Spleen (tissue), 11 donors: ENCODE measurements at regions not wholly inside any gene's neighbourhood (a gene's known extent, or its start where the extent isn't known, plus 50 kb on each side); places are given as distances from the start of the nearest gene placed in this dataset.

ENCODE experiments used
- DNase-seq: peaks from one replicate; pipeline ENCODE4 v3.0.0-alpha.2; 2020
- H3K27ac ChIP-seq, 8 donors: fragments of 200-600 bp; sonication (generic) in 7 of 8; 1 replicate in 4 of 8; 2 replicates in 4 of 8; pipeline versions ENCODE4 v1.5.0 to v1.8.0; 2016 to 2021; ENCODE audit warnings: inconsistent platforms in 4 of 8, mild to moderate bottlenecking in 4 of 8, moderate library complexity in 1 of 8
- H3K27me3 ChIP-seq, 7 donors: fragments of 200-600 bp; sonication (generic) in 6 of 7; replicated peaks in 1 of 7; 1 replicate in 4 of 7; 2 replicates in 3 of 7; pipeline versions ENCODE4 v1.5.0 to v1.8.0; 2016 to 2021; ENCODE audit warnings: inconsistent platforms in 3 of 7, mild to moderate bottlenecking in 1 of 7
- H3K36me3 ChIP-seq, 6 donors: fragments of 200-600 bp; sonication (generic) in 5 of 6; 1 replicate in 4 of 6; 2 replicates in 2 of 6; pipeline versions ENCODE4 v1.5.0 to v1.8.0; 2016 to 2021; ENCODE audit warnings: inconsistent platforms in 2 of 6
- H3K4me1 ChIP-seq, 6 donors: fragments of 200-600 bp; sonication (generic) in 5 of 6; 1 replicate in 3 of 6; 2 replicates in 3 of 6; pipeline versions ENCODE4 v1.5.0 to v1.8.0; 2016 to 2021; ENCODE audit warnings: inconsistent platforms in 3 of 6
- H3K4me3 ChIP-seq, 8 donors: fragments of 200-600 bp; sonication (generic) in 7 of 8; 1 replicate in 4 of 8; 2 replicates in 4 of 8; pipeline versions ENCODE4 v1.5.0 to v1.8.0; 2016 to 2021; ENCODE audit warnings: inconsistent platforms in 4 of 8, mild to moderate bottlenecking in 4 of 8, moderate library complexity in 2 of 8
- H3K9me3 ChIP-seq, 8 donors: fragments of 200-600 bp; sonication (generic) in 7 of 8; 1 replicate in 4 of 8; 2 replicates in 4 of 8; pipeline versions ENCODE4 v1.5.0 to v1.8.0; 2016 to 2021; ENCODE audit warnings: inconsistent platforms in 4 of 8
- CTCF ChIP-seq, 11 experiments: fragments of 200-600 bp in 7 of 11; fragments of 450-650 bp in 4 of 11; sonication (generic) in 4 of 11; IDR thresholded peaks in 8 of 11; conservative IDR thresholded peaks in 3 of 11; 1 replicate in 7 of 11; 2 replicates in 4 of 11; pipeline versions ENCODE4 v1.4.0 to v1.8.0; 2016 to 2021; ENCODE audit warnings: antibody characterized with exemption in 11 of 11, inconsistent platforms in 4 of 11, mild to moderate bottlenecking in 1 of 11
- POLR2A ChIP-seq, 3 donors: fragments of 450-650 bp; IDR thresholded peaks; one replicate each; pipeline ENCODE4 v1.5.1; 2017; ENCODE audit warnings: antibody characterized with exemption in 3 of 3, mild to moderate bottlenecking in 1 of 3
- POLR2AphosphoS5 ChIP-seq, 3 donors: sonication (generic); formaldehyde crosslinking; IDR thresholded peaks; one replicate each; pipeline ENCODE4 v1.5.1; 2017; ENCODE audit warnings: antibody characterized with exemption in 3 of 3
- WGBS, 5 donors: extraction: QIAGEN DNeasy Blood & Tissue Kit in 3 of 5; methylation state at CpG; one replicate each; pipeline versions ENCODE4 v1.1.5 to v1.1.7; 2013 to 2018; 5-methylcytosine and 5-hydroxymethylcytosine counted together
- intact Hi-C: fragments of 100-400 bp; cut with DNase I; formaldehyde crosslinking; loops from one replicate; pipeline ENCODE4 v1.15.0; 2023; ENCODE audit warnings: low total_unique reads
- donor health status: healthy with polysubstance abuse.
- donor health status: DM: no; HTN: no; CAD: no; lungs with moderate emphysema.
- donor health status: DM: no; HTN: no; CAD: no.
- donor health status: Bipolar disorder and iron deficiency.
- donor health status: healthy.
- donor health status: DM: no; HTN: no; CAD: no.
- donor health status: DM: yes; HTN: yes; CAD: no.

DNA sequence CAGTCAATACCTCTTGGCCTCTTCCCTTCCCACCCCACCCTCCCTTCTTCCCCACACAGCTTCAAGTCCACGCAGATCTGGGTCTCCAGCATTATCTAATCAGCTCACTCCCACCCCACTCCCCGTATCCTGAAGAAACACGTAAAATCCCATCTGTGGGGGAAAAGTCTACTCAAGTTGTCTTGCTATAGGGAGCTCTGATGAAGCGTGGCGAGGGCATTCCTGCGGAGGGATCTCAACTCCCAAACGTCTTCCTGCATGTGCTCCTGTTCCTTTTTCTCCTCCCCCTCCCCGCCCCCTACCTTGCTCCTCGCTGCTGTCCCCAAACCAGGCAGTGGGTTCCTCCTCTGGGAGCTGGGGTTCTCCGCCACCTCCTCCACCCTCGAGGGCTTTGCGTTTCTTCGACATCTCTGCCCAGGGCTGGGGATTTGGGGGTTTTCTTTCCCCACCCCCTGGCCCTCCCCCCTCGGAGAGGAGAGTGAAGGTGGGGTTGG, 181.8 kb downstream of the TBXT start:
- DNase-seq, result no peak
- TF ChIP-seq POLR2A (IDR thresholded peaks at IDR 0.05), result no peak
- no peak for TF ChIP-seq POLR2AphosphoS5 (IDR thresholded peaks at IDR 0.05)
- TF ChIP-seq CTCF (IDR thresholded peaks at IDR 0.05 in 8 of 11, conservative IDR thresholded peaks at IDR 0.05 in 3 of 11), result no peak
- Histone ChIP-seq H3K4me1 (peaks cover 0 to 24% (median 18%) of the 10 kb centered on the region in 6 donors), H3K9me3 (no peaks in the 10 kb centered on the region), H3K27me3 (peaks cover 0 to 83% (median 32%) of the 10 kb centered on the region in 7 donors), H3K36me3 (no peaks in the 10 kb centered on the region), H3K27ac (no peak overlapping the region), H3K4me3 (peak overlapping the region in 3 of 8 donors; percentile 24 to 57 (median 43))
- intact Hi-C loops, result no loop called here
- WGBS, 5 donors, result 10 to 19% (median 16%) methylated on average over 14 of the region's 14 CpGs

DNA sequence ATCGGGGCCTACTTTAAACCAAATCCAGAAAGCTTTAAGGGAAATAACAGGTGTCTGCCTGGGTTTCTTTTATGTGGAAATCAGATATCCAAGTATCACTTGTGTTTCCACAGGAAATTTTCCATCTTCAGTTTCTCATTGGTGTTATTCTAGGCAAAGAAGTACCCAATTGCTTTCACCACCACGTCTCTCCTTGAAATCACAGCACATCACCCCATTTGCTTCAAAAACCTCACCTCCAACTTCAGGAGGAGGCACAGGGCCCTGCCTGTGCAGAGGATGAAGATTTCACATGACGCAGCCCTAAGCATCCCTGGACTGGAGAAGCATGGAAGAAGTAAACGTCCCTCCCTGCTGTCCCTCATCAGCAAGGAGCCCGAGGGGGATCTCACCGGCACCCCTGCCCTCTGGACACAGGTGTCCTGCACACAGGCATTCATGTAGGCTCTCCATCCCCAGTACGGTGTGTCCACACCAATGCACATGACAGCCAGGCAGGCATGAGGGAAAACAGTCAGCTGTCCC, 182.3 kb downstream of the TBXT start:
- TF ChIP-seq POLR2A (IDR thresholded peaks at IDR 0.05), result no peak
- TF ChIP-seq POLR2AphosphoS5 (IDR thresholded peaks at IDR 0.05), result no peak
- no peak for TF ChIP-seq CTCF (IDR thresholded peaks at IDR 0.05 in 8 of 11, conservative IDR thresholded peaks at IDR 0.05 in 3 of 11)
- no peak for DNase-seq
- H3K36me3 ChIP-seq, result no peaks in the 10 kb centered on the region
- intact Hi-C loops, result no loop called here
- H3K4me1 ChIP-seq, result peaks cover 0 to 24% (median 18%) of the 10 kb centered on the region in 6 donors
- no peaks in the 10 kb centered on the region for H3K9me3 ChIP-seq
- no peak overlapping the region for H3K27ac ChIP-seq
- peaks cover 0 to 78% (median 32%) of the 10 kb centered on the region in 7 donors for H3K27me3 ChIP-seq
- WGBS, 5 donors, result 41 to 58% (median 54%) methylated on average over 7 of the region's 7 CpGs
- H3K4me3 ChIP-seq, result peak overlapping the region in 2 of 8 donors; percentile 43 to 57

DNA sequence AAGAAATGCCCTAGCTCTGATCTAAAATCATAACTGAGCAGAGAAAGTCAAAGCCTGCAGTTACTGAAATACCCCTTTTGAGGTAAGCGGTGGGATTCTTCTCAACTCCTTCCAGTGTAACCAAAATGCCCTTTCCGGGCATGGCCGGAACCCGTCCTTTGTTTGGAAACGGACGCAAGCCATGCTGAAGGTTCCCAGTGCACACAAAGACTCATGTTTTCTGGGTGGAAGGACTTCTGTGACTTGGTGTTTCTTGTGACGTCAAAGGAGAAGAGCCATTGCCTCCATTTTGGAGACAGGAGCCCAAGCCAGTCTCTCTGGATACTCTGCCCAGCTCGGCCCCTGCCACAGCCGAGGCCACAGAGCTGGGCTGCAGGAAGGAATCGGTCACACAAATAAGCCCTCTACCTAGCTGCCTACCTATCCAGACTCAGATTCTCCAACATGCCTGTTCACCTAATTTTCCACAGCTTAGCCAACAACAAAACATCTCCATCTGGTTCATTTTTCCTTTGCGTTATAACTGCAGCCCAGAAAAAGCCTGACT, 182.8 kb downstream of the TBXT start:
- H3K9me3 ChIP-seq, result no peaks in the 10 kb centered on the region
- TF ChIP-seq POLR2A (IDR thresholded peaks at IDR 0.05) (no peak), POLR2AphosphoS5 (IDR thresholded peaks at IDR 0.05) (no peak), CTCF (IDR thresholded peaks at IDR 0.05 in 8 of 11, conservative IDR thresholded peaks at IDR 0.05 in 3 of 11) (no peak)
- H3K4me1 ChIP-seq, result peaks cover 0 to 24% (median 18%) of the 10 kb centered on the region in 6 donors
- H3K27ac ChIP-seq, result no peak overlapping the region
- intact Hi-C loops, result no loop called here
- WGBS, 5 donors, result 76 to 90% (median 83%) methylated on average over 11 of the region's 11 CpGs
- peaks cover 0 to 72% (median 28%) of the 10 kb centered on the region in 7 donors for H3K27me3 ChIP-seq
- no peak for DNase-seq
- H3K36me3 ChIP-seq, result no peaks in the 10 kb centered on the region
- H3K4me3 ChIP-seq, result no peak overlapping the region
